ENCODE measurements at regions not wholly inside any gene's neighbourhood (a gene's known extent, or its start where the extent isn't known, plus 50 kb on each side); places are given as distances from the start of the nearest gene placed in this dataset.
A peak's percentile ranks its signal among the peaks of the same experiment; 100 is the strongest.

- no peak for DNase-seq
Observed at GRCh38 chr9:30800421-30800820, 1584.0 kb upstream of the ACO1 start.

DNA sequence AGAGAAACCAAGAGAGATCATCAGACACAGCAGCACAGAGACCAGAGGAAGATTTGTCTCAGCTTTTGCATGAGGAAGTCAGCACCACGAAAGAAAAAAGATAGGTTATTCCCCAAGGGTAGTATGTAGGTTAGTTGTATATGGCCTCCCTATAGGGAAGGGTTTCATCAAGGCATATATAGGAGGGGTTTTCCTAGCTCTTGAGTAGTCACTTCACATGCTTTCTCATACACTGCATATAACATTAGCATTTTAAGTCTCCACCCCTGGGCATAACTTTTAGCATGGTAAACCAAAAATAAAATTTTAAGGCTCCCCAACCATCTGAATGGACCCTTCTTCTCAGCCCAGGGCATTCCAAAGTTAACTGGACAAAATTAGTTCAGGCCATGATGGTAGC is 1571.6 kb upstream of the ACO1 start:
- Histone ChIP-seq H3K36me3 (no peaks in the 10 kb centered on the region), H3K27ac (no peak overlapping the region), H3K4me3 (no peak overlapping the region), H3K27me3 (no peaks in the 10 kb centered on the region), H3K4me1 (no peaks in the 10 kb centered on the region), H3K9me3 (no peaks in the 10 kb centered on the region)
- no peak for TF ChIP-seq POLR2A (IDR thresholded peaks at IDR 0.05)
- no peak for TF ChIP-seq POLR2AphosphoS5 (IDR thresholded peaks at IDR 0.05)
- no peak for TF ChIP-seq CTCF (IDR thresholded peaks at IDR 0.05)
- no peak for TF ChIP-seq EP300 (IDR thresholded peaks at IDR 0.05)
- 44 to 75% methylated on average over 1 of the region's 1 CpG for WGBS, 2 donors
- DNase-seq: no peak
- intact Hi-C loops (cut with DNase I): no loop called here

More at GRCh38 chr9:30800421-30800820, 1584.0 kb upstream of the ACO1 start:
- no peak for TF ChIP-seq EP300 (IDR thresholded peaks at IDR 0.05)
- TF ChIP-seq CTCF (IDR thresholded peaks at IDR 0.05): no peak
- TF ChIP-seq POLR2AphosphoS5 (IDR thresholded peaks at IDR 0.05): no peak
- TF ChIP-seq POLR2A (IDR thresholded peaks at IDR 0.05): no peak
- H3K36me3 ChIP-seq: no peaks in the 10 kb centered on the region
- no peak overlapping the region for H3K4me3 ChIP-seq
- no peak overlapping the region for H3K27ac ChIP-seq
- H3K27me3 ChIP-seq: no peaks in the 10 kb centered on the region
- H3K9me3 ChIP-seq: no peaks in the 10 kb centered on the region
- no peaks in the 10 kb centered on the region for H3K4me1 ChIP-seq
- intact Hi-C loops (cut with DNase I): no loop called here
- WGBS, 2 donors: 89 to 90% methylated on average over 14 of the region's 14 CpGs

- no peaks in the 10 kb centered on the region for H3K9me3 ChIP-seq
- WGBS, 2 donors: 23 to 39% methylated on average over 2 of the region's 2 CpGs
- no peaks in the 10 kb centered on the region for H3K36me3 ChIP-seq
- H3K4me3 ChIP-seq: no peak overlapping the region
- no peak overlapping the region for H3K27ac ChIP-seq
- intact Hi-C loops (cut with DNase I): no loop called here
- H3K4me1 ChIP-seq: no peaks in the 10 kb centered on the region
- TF ChIP-seq POLR2AphosphoS5 (IDR thresholded peaks at IDR 0.05): no peak
- no peak for TF ChIP-seq EP300 (IDR thresholded peaks at IDR 0.05)
- TF ChIP-seq CTCF (IDR thresholded peaks at IDR 0.05): no peak
- TF ChIP-seq POLR2A (IDR thresholded peaks at IDR 0.05): no peak
- DNase-seq: no peak
- no peaks in the 10 kb centered on the region for H3K27me3 ChIP-seq
Observed at GRCh38 chr9:30815585-30815984, 1568.9 kb upstream of the ACO1 start.

DNA sequence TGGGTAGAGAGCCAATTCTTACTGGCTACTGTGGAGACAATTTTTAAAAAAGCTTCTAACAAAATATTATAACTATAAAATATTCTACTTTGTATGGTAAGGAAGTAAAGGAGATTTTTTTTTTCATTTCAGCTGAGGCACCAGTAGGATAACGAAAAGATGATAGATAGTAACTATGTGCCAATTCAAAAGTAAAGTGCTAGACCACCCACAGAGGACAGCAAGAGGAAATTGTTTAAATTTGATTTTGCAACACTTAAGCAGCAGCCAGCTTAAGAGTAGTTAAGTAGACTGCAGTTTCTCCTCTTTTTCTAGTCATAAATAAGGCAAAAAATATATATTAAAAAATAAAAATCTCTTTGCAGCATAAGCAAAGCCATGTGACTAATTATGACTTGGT is 1539.3 kb upstream of the ACO1 start:
- Histone ChIP-seq H3K27ac (no peak overlapping the region), H3K27me3 (no peaks in the 10 kb centered on the region), H3K9me3 (no peaks in the 10 kb centered on the region), H3K4me1 (peaks cover 0 to 16% (median 4%) of the 10 kb centered on the region in 4 donors), H3K4me3 (no peak overlapping the region), H3K36me3 (no peaks in the 10 kb centered on the region)
- WGBS, 2 donors: 65 to 82% methylated on average over 1 of the region's 1 CpG
- intact Hi-C loops (cut with DNase I): no loop called here
- DNase-seq: no peak
- TF ChIP-seq POLR2A (IDR thresholded peaks at IDR 0.05) (no peak), CTCF (IDR thresholded peaks at IDR 0.05) (no peak), POLR2AphosphoS5 (IDR thresholded peaks at IDR 0.05) (no peak), EP300 (IDR thresholded peaks at IDR 0.05) (no peak)

GRCh38 chr9:30846651-30847050 is 1537.8 kb upstream of the ACO1 start:
- 57 to 71% methylated on average over 3 of the region's 3 CpGs for WGBS, 2 donors
- TF ChIP-seq EP300 (IDR thresholded peaks at IDR 0.05): no peak
- TF ChIP-seq CTCF (IDR thresholded peaks at IDR 0.05): no peak
- TF ChIP-seq POLR2A (IDR thresholded peaks at IDR 0.05): no peak
- TF ChIP-seq POLR2AphosphoS5 (IDR thresholded peaks at IDR 0.05): peak in 1 of 4 donors; percentile 22
- H3K27me3 ChIP-seq: no peaks in the 10 kb centered on the region
- peaks cover 0 to 4% (median 0%) of the 10 kb centered on the region in 4 donors for H3K9me3 ChIP-seq
- no peak for DNase-seq
- intact Hi-C loops (cut with DNase I): no loop called here
- peaks cover 0 to 16% (median 4%) of the 10 kb centered on the region in 4 donors for H3K4me1 ChIP-seq
- no peaks in the 10 kb centered on the region for H3K36me3 ChIP-seq
- H3K4me3 ChIP-seq: no peak overlapping the region
- peak overlapping the region in 2 of 4 donors; percentile 3 to 7 for H3K27ac ChIP-seq

All from sigmoid colon (tissue), 6 donors.